ENCODE measurements at regions not wholly inside any gene's neighbourhood (a gene's known extent, or its start where the extent isn't known, plus 50 kb on each side); places are given as distances from the start of the nearest gene placed in this dataset.
"Not testable (repeated sequence)": the region's sequence is repeated elsewhere in the genome, so short reads cannot be mapped to it uniquely, and the experiment has no call there.

DNA sequence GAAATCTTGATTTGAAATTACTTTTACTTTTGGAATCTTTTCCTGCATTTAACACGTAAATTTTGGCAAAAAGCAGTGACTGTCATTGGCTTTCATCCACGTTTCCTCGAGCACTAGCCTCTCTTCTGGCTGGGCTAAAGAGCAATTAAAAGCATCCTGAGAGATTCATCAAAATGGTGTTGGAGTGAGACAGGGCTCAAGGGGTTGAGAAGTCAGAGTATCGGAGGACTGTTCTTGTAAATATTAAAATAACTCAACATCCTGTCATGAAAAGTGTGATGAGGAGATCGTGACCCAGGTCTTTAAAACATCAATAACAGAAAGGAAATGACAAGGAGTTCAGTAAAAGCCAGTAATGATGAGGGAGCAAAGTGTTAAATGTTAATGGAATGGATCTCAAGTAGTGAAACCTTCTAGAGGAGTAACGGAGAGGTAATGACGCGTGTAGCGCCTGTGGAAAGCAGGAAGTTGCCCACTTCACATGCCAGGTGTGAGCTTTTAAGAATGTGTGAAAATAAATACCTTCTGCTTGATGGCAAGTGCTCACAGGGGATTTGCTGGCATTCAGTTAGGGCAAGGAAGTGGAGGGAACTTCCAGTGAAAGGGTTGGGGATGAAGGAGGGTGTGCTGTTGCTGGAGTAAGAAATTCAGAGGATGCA is 754.4 kb downstream of the ADCYAP1 start:
- no peak for DNase-seq (ENCODE audit: low read depth)
- TF ChIP-seq, protein P1, sequence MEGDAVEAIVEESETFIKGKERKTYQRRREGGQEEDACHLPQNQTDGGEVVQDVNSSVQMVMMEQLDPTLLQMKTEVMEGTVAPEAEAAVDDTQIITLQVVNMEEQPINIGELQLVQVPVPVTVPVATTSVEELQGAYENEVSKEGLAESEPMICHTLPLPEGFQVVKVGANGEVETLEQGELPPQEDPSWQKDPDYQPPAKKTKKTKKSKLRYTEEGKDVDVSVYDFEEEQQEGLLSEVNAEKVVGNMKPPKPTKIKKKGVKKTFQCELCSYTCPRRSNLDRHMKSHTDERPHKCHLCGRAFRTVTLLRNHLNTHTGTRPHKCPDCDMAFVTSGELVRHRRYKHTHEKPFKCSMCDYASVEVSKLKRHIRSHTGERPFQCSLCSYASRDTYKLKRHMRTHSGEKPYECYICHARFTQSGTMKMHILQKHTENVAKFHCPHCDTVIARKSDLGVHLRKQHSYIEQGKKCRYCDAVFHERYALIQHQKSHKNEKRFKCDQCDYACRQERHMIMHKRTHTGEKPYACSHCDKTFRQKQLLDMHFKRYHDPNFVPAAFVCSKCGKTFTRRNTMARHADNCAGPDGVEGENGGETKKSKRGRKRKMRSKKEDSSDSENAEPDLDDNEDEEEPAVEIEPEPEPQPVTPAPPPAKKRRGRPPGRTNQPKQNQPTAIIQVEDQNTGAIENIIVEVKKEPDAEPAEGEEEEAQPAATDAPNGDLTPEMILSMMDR (IDR thresholded peaks at IDR 0.05; ENCODE audit: low read depth, low read length), result no peak
- TF ChIP-seq, protein P2, sequence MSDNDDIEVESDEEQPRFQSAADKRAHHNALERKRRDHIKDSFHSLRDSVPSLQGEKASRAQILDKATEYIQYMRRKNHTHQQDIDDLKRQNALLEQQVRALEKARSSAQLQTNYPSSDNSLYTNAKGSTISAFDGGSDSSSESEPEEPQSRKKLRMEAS (IDR thresholded peaks at IDR 0.05; ENCODE audit: low read depth, low read length), result no peak
- TF ChIP-seq MYC (IDR thresholded peaks at IDR 0.05; ENCODE audit: low read depth, low read length) (no peak), POLR2A (IDR thresholded peaks at IDR 0.05; ENCODE audit: extremely low read depth, insufficient read length) (no peak)
- no peak overlapping the region for H3K4me3 ChIP-seq (ENCODE audit: low read depth, low read length)

DNA sequence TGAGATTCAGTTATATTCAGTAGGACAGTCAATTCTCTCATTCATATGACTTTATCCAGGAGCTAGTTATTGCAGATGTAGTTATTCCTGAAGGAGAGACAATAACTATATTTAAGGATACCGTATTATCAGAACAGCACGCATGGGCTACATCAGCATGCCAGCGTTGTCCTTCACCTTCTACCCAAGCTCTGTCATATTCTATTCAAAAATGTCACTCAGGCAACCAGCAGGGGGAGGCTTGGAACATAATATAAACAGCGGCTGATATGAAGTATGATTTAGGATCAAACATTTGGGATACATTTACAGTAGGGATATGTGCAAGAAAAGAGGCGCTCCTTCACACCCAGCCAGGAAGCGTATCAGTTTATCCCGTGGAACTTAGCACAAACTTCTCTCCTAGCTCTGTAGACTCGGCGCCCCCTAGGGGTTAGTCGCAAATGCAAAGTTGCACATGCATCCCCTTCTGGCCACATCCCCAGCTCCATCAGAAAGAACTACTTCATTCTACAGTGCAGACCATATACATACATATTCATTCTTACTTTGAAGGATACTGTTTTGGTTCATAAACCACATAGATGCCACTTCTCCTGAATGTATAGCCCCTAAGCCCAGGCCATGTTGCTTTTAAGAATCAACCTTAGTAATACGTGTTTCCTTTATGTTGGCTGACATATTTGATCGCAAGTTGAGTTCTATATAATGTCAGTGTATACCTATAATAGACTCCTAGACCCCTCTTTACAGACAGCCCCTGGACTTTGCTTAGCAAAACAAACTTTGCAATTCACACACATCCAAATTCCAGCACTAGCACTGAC is 759.4 kb downstream of the ADCYAP1 start:
- no peak overlapping the region for H3K4me3 ChIP-seq (ENCODE audit: low read depth, low read length)
- TF ChIP-seq, protein P1 (IDR thresholded peaks at IDR 0.05; ENCODE audit: low read depth, low read length), result peak; percentile 94
- TF ChIP-seq POLR2A (IDR thresholded peaks at IDR 0.05; ENCODE audit: extremely low read depth, insufficient read length), result no peak
- peak; percentile 63 for DNase-seq (ENCODE audit: low read depth)

DNA sequence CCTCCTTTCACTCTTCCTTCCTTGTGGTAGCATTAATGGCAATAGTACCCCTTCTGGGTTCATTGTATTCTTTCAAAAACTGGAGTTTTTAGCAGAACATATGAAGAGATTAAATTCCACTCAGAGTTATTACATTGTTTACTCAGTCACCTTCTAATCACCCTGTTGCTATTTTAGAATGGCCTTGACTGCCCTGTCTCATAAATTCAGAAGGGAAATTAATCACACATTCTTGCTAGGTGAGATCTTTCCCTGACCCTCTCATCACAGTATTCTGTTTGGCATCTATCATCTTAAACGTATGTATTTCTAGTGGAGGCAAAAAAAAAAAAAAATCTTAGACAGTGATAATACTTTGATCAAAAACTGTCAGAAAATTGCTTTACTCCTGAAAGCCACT is 760.4 kb downstream of the ADCYAP1 start:
- no peak overlapping the region for H3K4me3 ChIP-seq (ENCODE audit: low read depth, low read length)
- no peak for DNase-seq (ENCODE audit: low read depth)
- TF ChIP-seq POLR2A (IDR thresholded peaks at IDR 0.05; ENCODE audit: extremely low read depth, insufficient read length) (no peak), MYC (IDR thresholded peaks at IDR 0.05; ENCODE audit: low read depth, low read length) (no peak)
- TF ChIP-seq, protein P1 (IDR thresholded peaks at IDR 0.05; ENCODE audit: low read depth, low read length), result no peak
- TF ChIP-seq, protein P2 (IDR thresholded peaks at IDR 0.05; ENCODE audit: low read depth, low read length), result no peak

DNA sequence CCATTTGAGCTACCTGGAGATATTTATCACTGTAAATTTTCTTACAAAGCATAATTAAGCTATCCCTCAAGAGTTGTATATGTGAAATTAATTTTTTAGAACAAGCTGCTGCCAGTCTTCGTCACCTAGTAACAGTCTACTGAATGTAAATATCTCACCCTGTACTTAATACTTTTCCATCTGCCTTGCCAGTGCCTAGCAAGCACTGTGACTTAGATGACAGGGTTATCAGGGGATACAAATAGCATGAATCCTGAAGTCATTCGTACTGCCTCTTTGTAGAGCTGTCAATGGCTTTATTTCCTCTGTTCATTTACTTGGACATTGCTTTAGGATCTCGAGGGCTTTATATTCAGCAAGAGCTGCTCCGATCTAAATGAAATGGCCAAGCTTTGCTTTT is 763.6 kb downstream of the ADCYAP1 start:
- H3K4me3 ChIP-seq (ENCODE audit: low read depth, low read length), result no peak overlapping the region
- no peak for TF ChIP-seq MYC (IDR thresholded peaks at IDR 0.05; ENCODE audit: low read depth, low read length)
- TF ChIP-seq, protein P2 (IDR thresholded peaks at IDR 0.05; ENCODE audit: low read depth, low read length), result no peak
- TF ChIP-seq, protein P1 (IDR thresholded peaks at IDR 0.05; ENCODE audit: low read depth, low read length), result no peak
- TF ChIP-seq POLR2A (IDR thresholded peaks at IDR 0.05; ENCODE audit: extremely low read depth, insufficient read length), result no peak
- DNase-seq (ENCODE audit: low read depth), result no peak

DNA sequence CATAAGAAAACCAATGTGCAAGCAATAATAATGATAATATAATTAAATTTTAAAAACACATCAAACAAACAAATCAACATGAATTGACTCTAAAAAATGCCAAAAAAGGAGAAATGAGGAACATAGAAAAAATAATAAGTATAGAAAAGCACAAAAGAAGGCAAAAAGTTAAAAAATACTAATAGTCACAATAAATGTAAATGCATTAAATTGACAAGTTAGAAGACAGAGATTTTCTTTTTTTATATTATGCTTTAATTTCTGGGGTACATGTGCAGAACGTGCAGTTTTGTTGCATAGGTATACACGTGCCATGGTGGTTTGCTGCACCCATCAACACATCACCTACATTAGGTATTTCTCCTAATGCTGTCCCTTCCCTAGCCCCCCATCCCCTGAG is 767.0 kb downstream of the ADCYAP1 start:
- H3K4me3 ChIP-seq (ENCODE audit: low read depth, low read length); DNase-seq (ENCODE audit: low read depth): not testable (repeated sequence)

DNA sequence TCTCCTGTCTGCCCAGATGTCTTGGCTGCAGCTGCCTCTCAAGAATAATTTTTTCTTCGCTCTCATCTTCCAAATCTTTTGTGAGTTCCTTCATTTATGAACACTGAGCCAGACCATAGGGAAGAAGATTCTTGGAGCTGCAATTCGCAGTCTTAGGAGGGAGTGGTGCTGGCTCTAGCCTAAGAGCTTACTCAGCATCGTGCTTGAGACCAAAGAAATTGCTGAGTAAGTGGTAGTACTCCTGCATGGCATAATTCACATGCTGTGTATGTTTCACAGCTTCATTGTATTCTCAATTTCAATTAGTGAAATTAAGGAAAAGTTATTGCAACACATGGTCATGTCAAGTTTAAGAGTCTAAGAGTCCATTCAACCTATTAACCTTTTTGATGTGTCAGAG is 771.7 kb downstream of the ADCYAP1 start:
- TF ChIP-seq POLR2A (IDR thresholded peaks at IDR 0.05; ENCODE audit: extremely low read depth, insufficient read length) (no peak), MYC (IDR thresholded peaks at IDR 0.05; ENCODE audit: low read depth, low read length) (no peak)
- TF ChIP-seq, protein P2 (IDR thresholded peaks at IDR 0.05; ENCODE audit: low read depth, low read length), result no peak
- TF ChIP-seq, protein P1 (IDR thresholded peaks at IDR 0.05; ENCODE audit: low read depth, low read length), result no peak
- H3K4me3 ChIP-seq (ENCODE audit: low read depth, low read length), result no peak overlapping the region
- no peak for DNase-seq (ENCODE audit: low read depth)
